ENCODE measurements at regions not wholly inside any gene's neighbourhood (a gene's known extent, or its start where the extent isn't known, plus 50 kb on each side); places are given as distances from the start of the nearest gene placed in this dataset.
A peak's percentile ranks its signal among the peaks of the same experiment; 100 is the strongest.

- DNase-seq: peak; percentile 18
- intact Hi-C loops (cut with micrococcal nuclease): loop anchor here (2.0 kb wide), 1 partner anchor 176 kb away; no protein-coding TSS in a partner anchor
- H3K27me3 Mint-ChIP-seq (ENCODE audit: low read depth): no peaks in the 10 kb centered on the region
- H3K36me3 Mint-ChIP-seq (ENCODE audit: low read depth): no peaks in the 10 kb centered on the region
- peaks cover 2% of the 10 kb centered on the region for H3K4me1 Mint-ChIP-seq (ENCODE audit: low read depth)
- no peak overlapping the region for H3K4me3 Mint-ChIP-seq
- no peak overlapping the region for H3K27ac Mint-ChIP-seq
- no peaks in the 10 kb centered on the region for H3K9me3 Mint-ChIP-seq
- CTCF ChIA-PET: no interaction called here
Observed at GRCh38 chr5:143648696-143649095, 163.3 kb upstream of the HMHB1 start.

GRCh38 chr5:143646961-143647360 lies 165.0 kb upstream of the HMHB1 start:
- intact Hi-C loops (cut with micrococcal nuclease): no loop called here
- no peaks in the 10 kb centered on the region for H3K9me3 Mint-ChIP-seq
- H3K36me3 Mint-ChIP-seq (ENCODE audit: low read depth): no peaks in the 10 kb centered on the region
- no peak for DNase-seq
- CTCF ChIA-PET: no interaction called here
- H3K27ac Mint-ChIP-seq: no peak overlapping the region
- H3K27me3 Mint-ChIP-seq (ENCODE audit: low read depth): no peaks in the 10 kb centered on the region
- no peak overlapping the region for H3K4me3 Mint-ChIP-seq
- H3K4me1 Mint-ChIP-seq (ENCODE audit: low read depth): no peaks in the 10 kb centered on the region

GRCh38 chr5:143645356-143645755 lies 166.6 kb upstream of the HMHB1 start:
- Mint-ChIP-seq H3K36me3 (ENCODE audit: low read depth) (no peaks in the 10 kb centered on the region), H3K4me1 (ENCODE audit: low read depth) (no peaks in the 10 kb centered on the region), H3K27ac (no peak overlapping the region), H3K4me3 (no peak overlapping the region), H3K9me3 (no peaks in the 10 kb centered on the region), H3K27me3 (ENCODE audit: low read depth) (no peaks in the 10 kb centered on the region)
- CTCF ChIA-PET: no interaction called here
- intact Hi-C loops (cut with micrococcal nuclease): no loop called here
- DNase-seq: no peak

- CTCF ChIA-PET: no interaction called here
- intact Hi-C loops (cut with micrococcal nuclease): no loop called here
- no peak for DNase-seq
Observed at GRCh38 chr5:143644727-143645126, 167.2 kb upstream of the HMHB1 start.

GRCh38 chr5:143642791-143643190 lies 169.2 kb upstream of the HMHB1 start:
- H3K36me3 Mint-ChIP-seq (ENCODE audit: low read depth): no peaks in the 10 kb centered on the region
- intact Hi-C loops (cut with micrococcal nuclease): no loop called here
- CTCF ChIA-PET: no interaction called here
- H3K9me3 Mint-ChIP-seq: no peaks in the 10 kb centered on the region
- H3K27ac Mint-ChIP-seq: no peak overlapping the region
- H3K4me1 Mint-ChIP-seq (ENCODE audit: low read depth): no peaks in the 10 kb centered on the region
- no peak overlapping the region for H3K4me3 Mint-ChIP-seq
- DNase-seq: no peak
- H3K27me3 Mint-ChIP-seq (ENCODE audit: low read depth): no peaks in the 10 kb centered on the region

More at GRCh38 chr5:143644727-143645126, 167.2 kb upstream of the HMHB1 start:
- H3K27me3 Mint-ChIP-seq (ENCODE audit: low read depth): no peaks in the 10 kb centered on the region
- no peaks in the 10 kb centered on the region for H3K9me3 Mint-ChIP-seq
- H3K4me1 Mint-ChIP-seq (ENCODE audit: low read depth): no peaks in the 10 kb centered on the region
- no peaks in the 10 kb centered on the region for H3K36me3 Mint-ChIP-seq (ENCODE audit: low read depth)
- no peak overlapping the region for H3K4me3 Mint-ChIP-seq
- H3K27ac Mint-ChIP-seq: no peak overlapping the region

- Mint-ChIP-seq H3K9me3 (no peaks in the 10 kb centered on the region), H3K27ac (no peak overlapping the region), H3K4me3 (no peak overlapping the region), H3K36me3 (ENCODE audit: low read depth) (no peaks in the 10 kb centered on the region), H3K27me3 (ENCODE audit: low read depth) (no peaks in the 10 kb centered on the region), H3K4me1 (ENCODE audit: low read depth) (no peaks in the 10 kb centered on the region)
- CTCF ChIA-PET: no interaction called here
- no peak for DNase-seq
- intact Hi-C loops (cut with micrococcal nuclease): no loop called here
Observed at GRCh38 chr5:143641549-143642355, 170.2 kb upstream of the HMHB1 start.

- Mint-ChIP-seq H3K36me3 (ENCODE audit: low read depth) (no peaks in the 10 kb centered on the region), H3K4me1 (ENCODE audit: low read depth) (no peaks in the 10 kb centered on the region), H3K27ac (no peak overlapping the region), H3K27me3 (ENCODE audit: low read depth) (no peaks in the 10 kb centered on the region), H3K4me3 (no peak overlapping the region), H3K9me3 (no peaks in the 10 kb centered on the region)
- intact Hi-C loops (cut with micrococcal nuclease): no loop called here
- DNase-seq: no peak
- CTCF ChIA-PET: no interaction called here
Observed at GRCh38 chr5:143638654-143639053, 173.3 kb upstream of the HMHB1 start.

- intact Hi-C loops (cut with micrococcal nuclease): no loop called here
- CTCF ChIA-PET: interaction anchor here (0.8 kb wide), 1 partner anchor 68 kb away, joined by 3 read pairs; no protein-coding TSS in a partner anchor
- Mint-ChIP-seq H3K4me3 (no peak overlapping the region), H3K9me3 (no peaks in the 10 kb centered on the region), H3K27ac (no peak overlapping the region), H3K36me3 (ENCODE audit: low read depth) (no peaks in the 10 kb centered on the region), H3K4me1 (ENCODE audit: low read depth) (no peaks in the 10 kb centered on the region), H3K27me3 (ENCODE audit: low read depth) (no peaks in the 10 kb centered on the region)
- no peak for DNase-seq
Observed at GRCh38 chr5:143636931-143637528, 174.9 kb upstream of the HMHB1 start.

GRCh38 chr5:143635888-143636287 lies 176.1 kb upstream of the HMHB1 start:
- no peaks in the 10 kb centered on the region for H3K27me3 Mint-ChIP-seq (ENCODE audit: low read depth)
- DNase-seq: no peak

GRCh38 chr5:143635146-143635752 lies 176.7 kb upstream of the HMHB1 start:
- DNase-seq: no peak

More at GRCh38 chr5:143635888-143636287, 176.1 kb upstream of the HMHB1 start:
- intact Hi-C loops (cut with micrococcal nuclease): no loop called here
- H3K36me3 Mint-ChIP-seq (ENCODE audit: low read depth): no peaks in the 10 kb centered on the region
- CTCF ChIA-PET: no interaction called here
- H3K4me1 Mint-ChIP-seq (ENCODE audit: low read depth): no peaks in the 10 kb centered on the region
- H3K27ac Mint-ChIP-seq: no peak overlapping the region
- H3K9me3 Mint-ChIP-seq: no peaks in the 10 kb centered on the region
- no peak overlapping the region for H3K4me3 Mint-ChIP-seq

GRCh38 chr5:143634689-143635088 lies 177.3 kb upstream of the HMHB1 start:
- H3K27ac Mint-ChIP-seq: no peak overlapping the region
- no peaks in the 10 kb centered on the region for H3K4me1 Mint-ChIP-seq (ENCODE audit: low read depth)
- no peak for DNase-seq
- H3K4me3 Mint-ChIP-seq: no peak overlapping the region
- CTCF ChIA-PET: no interaction called here
- no peaks in the 10 kb centered on the region for H3K36me3 Mint-ChIP-seq (ENCODE audit: low read depth)
- H3K9me3 Mint-ChIP-seq: no peaks in the 10 kb centered on the region
- intact Hi-C loops (cut with micrococcal nuclease): no loop called here
- H3K27me3 Mint-ChIP-seq (ENCODE audit: low read depth): no peaks in the 10 kb centered on the region

More at GRCh38 chr5:143635146-143635752, 176.7 kb upstream of the HMHB1 start:
- Mint-ChIP-seq H3K27me3 (ENCODE audit: low read depth) (no peaks in the 10 kb centered on the region), H3K4me3 (no peak overlapping the region), H3K36me3 (ENCODE audit: low read depth) (no peaks in the 10 kb centered on the region), H3K9me3 (no peaks in the 10 kb centered on the region), H3K27ac (no peak overlapping the region), H3K4me1 (ENCODE audit: low read depth) (no peaks in the 10 kb centered on the region)
- CTCF ChIA-PET: no interaction called here
- intact Hi-C loops (cut with micrococcal nuclease): no loop called here

- CTCF ChIA-PET: no interaction called here
- Mint-ChIP-seq H3K27me3 (ENCODE audit: low read depth) (no peaks in the 10 kb centered on the region), H3K4me1 (ENCODE audit: low read depth) (no peaks in the 10 kb centered on the region), H3K27ac (no peak overlapping the region), H3K36me3 (ENCODE audit: low read depth) (no peaks in the 10 kb centered on the region), H3K4me3 (no peak overlapping the region), H3K9me3 (no peaks in the 10 kb centered on the region)
- no peak for DNase-seq
- intact Hi-C loops (cut with micrococcal nuclease): no loop called here
Observed at GRCh38 chr5:143629871-143630659, 181.9 kb upstream of the HMHB1 start.

Data from activated naive CD4-positive, alpha-beta T cell treated with anti-CD3 and anti-CD28 coated beads for 36 hours (primary cell).